ENCODE measurements at regions not wholly inside any gene's neighbourhood (a gene's known extent, or its start where the extent isn't known, plus 50 kb on each side); places are given as distances from the start of the nearest gene placed in this dataset.

- no peak overlapping the region for H3K27ac ChIP-seq (ENCODE audit: insufficient read depth, low read depth, low read length, poor library complexity, severe bottlenecking)
- no peaks in the 10 kb centered on the region for H3K4me1 ChIP-seq (ENCODE audit: control insufficient read depth, insufficient read depth, low read length)
- no peak overlapping the region for H3K4me3 ChIP-seq (ENCODE audit: insufficient read depth, low read depth, low read length)
- no peaks in the 10 kb centered on the region for H3K36me3 ChIP-seq (ENCODE audit: control insufficient read depth, insufficient read depth, low read length)
- no peaks in the 10 kb centered on the region for H3K9me3 ChIP-seq (ENCODE audit: control insufficient read depth, low read length)
- 81 to 84% methylated on average over 5 of the region's 5 CpGs for WGBS, 2 experiments
- H3K27me3 ChIP-seq (ENCODE audit: control insufficient read depth, insufficient read depth, low read length, poor library complexity, severe bottlenecking), result no peaks in the 10 kb centered on the region
These were observed 216.9 kb upstream of the THBS1 start for GRCh38 chr15:39363761-39364586.

DNA sequence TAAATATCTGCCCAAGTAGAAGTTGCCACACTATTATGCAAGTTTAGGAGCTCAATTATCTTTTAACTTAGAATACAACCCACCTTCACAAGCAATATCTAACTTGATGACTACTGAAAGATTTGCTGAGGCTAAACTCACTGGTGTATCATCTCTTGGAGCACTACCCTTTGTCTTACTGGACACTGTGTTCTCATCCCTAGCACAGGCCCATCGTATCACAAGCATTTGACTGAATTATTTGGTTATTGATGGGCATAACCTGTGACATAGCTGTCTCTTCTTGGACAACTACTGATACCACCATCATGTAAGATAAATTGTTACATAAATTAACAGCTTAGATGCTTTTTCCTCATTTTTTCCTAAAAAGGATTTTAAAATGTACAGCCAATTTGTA lies 216.2 kb upstream of the THBS1 start:
- Histone ChIP-seq H3K27ac (ENCODE audit: insufficient read depth, low read depth, low read length, poor library complexity, severe bottlenecking) (no peak overlapping the region), H3K36me3 (ENCODE audit: control insufficient read depth, insufficient read depth, low read length) (no peaks in the 10 kb centered on the region), H3K4me1 (ENCODE audit: control insufficient read depth, insufficient read depth, low read length) (no peaks in the 10 kb centered on the region), H3K4me3 (ENCODE audit: insufficient read depth, low read depth, low read length) (no peak overlapping the region), H3K9me3 (ENCODE audit: control insufficient read depth, low read length) (no peaks in the 10 kb centered on the region), H3K27me3 (ENCODE audit: control insufficient read depth, insufficient read depth, low read length, poor library complexity, severe bottlenecking) (no peaks in the 10 kb centered on the region)
- WGBS, 2 experiments, result 93 to 100% methylated on average over 1 of the region's 1 CpG

DNA sequence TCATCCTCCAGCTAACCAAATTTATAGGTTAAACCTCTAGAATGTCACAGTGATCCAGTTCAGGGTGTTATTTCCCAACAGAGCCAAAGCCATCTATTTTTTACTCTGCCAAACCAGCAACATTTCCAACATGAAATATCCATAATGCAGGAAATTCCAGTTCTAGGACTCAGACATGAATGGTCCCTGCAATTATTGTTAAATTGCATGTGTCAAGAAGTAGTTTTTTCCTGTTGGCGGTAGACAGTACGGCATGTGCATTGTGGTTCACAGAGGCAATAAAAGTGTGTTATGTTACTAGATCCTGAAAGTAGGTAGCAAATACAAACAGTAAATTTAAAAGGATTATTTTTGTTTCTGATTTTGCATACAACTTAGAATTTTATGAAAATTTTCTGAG lies 215.7 kb upstream of the THBS1 start:
- 97 to 99% methylated on average over 2 of the region's 2 CpGs for WGBS, 2 experiments
- H3K4me1 ChIP-seq (ENCODE audit: control insufficient read depth, insufficient read depth, low read length), result no peaks in the 10 kb centered on the region
- no peaks in the 10 kb centered on the region for H3K9me3 ChIP-seq (ENCODE audit: control insufficient read depth, low read length)
- H3K27me3 ChIP-seq (ENCODE audit: control insufficient read depth, insufficient read depth, low read length, poor library complexity, severe bottlenecking), result no peaks in the 10 kb centered on the region
- H3K27ac ChIP-seq (ENCODE audit: insufficient read depth, low read depth, low read length, poor library complexity, severe bottlenecking), result no peak overlapping the region
- H3K36me3 ChIP-seq (ENCODE audit: control insufficient read depth, insufficient read depth, low read length), result no peaks in the 10 kb centered on the region
- H3K4me3 ChIP-seq (ENCODE audit: insufficient read depth, low read depth, low read length), result no peak overlapping the region

GRCh38 chr15:39365873-39366272 lies 215.0 kb upstream of the THBS1 start:
- Histone ChIP-seq H3K27ac (ENCODE audit: insufficient read depth, low read depth, low read length, poor library complexity, severe bottlenecking) (no peak overlapping the region), H3K27me3 (ENCODE audit: control insufficient read depth, insufficient read depth, low read length, poor library complexity, severe bottlenecking) (no peaks in the 10 kb centered on the region), H3K4me1 (ENCODE audit: control insufficient read depth, insufficient read depth, low read length) (no peaks in the 10 kb centered on the region), H3K4me3 (ENCODE audit: insufficient read depth, low read depth, low read length) (no peak overlapping the region), H3K36me3 (ENCODE audit: control insufficient read depth, insufficient read depth, low read length) (no peaks in the 10 kb centered on the region), H3K9me3 (ENCODE audit: control insufficient read depth, low read length) (no peaks in the 10 kb centered on the region)
- WGBS, 2 experiments, result 92 to 100% methylated on average over 4 of the region's 4 CpGs

GRCh38 chr15:39367596-39367995 lies 213.3 kb upstream of the THBS1 start:
- Histone ChIP-seq H3K27me3 (ENCODE audit: control insufficient read depth, insufficient read depth, low read length, poor library complexity, severe bottlenecking) (no peaks in the 10 kb centered on the region), H3K9me3 (ENCODE audit: control insufficient read depth, low read length) (no peaks in the 10 kb centered on the region), H3K36me3 (ENCODE audit: control insufficient read depth, insufficient read depth, low read length) (no peaks in the 10 kb centered on the region), H3K4me1 (ENCODE audit: control insufficient read depth, insufficient read depth, low read length) (no peaks in the 10 kb centered on the region), H3K4me3 (ENCODE audit: insufficient read depth, low read depth, low read length) (no peak overlapping the region), H3K27ac (ENCODE audit: insufficient read depth, low read depth, low read length, poor library complexity, severe bottlenecking) (no peak overlapping the region)
- 100% methylated on average over 1 of the region's 1 CpG; no CpG with 5 or more reads in 1 of the 2 experiments for WGBS, 2 experiments

- Histone ChIP-seq H3K36me3 (ENCODE audit: control insufficient read depth, insufficient read depth, low read length) (no peaks in the 10 kb centered on the region), H3K4me1 (ENCODE audit: control insufficient read depth, insufficient read depth, low read length) (no peaks in the 10 kb centered on the region), H3K27ac (ENCODE audit: insufficient read depth, low read depth, low read length, poor library complexity, severe bottlenecking) (no peak overlapping the region), H3K9me3 (ENCODE audit: control insufficient read depth, low read length) (no peaks in the 10 kb centered on the region), H3K27me3 (ENCODE audit: control insufficient read depth, insufficient read depth, low read length, poor library complexity, severe bottlenecking) (no peaks in the 10 kb centered on the region), H3K4me3 (ENCODE audit: insufficient read depth, low read depth, low read length) (no peak overlapping the region)
- WGBS, 2 experiments, result 92% methylated on average over 1 of the region's 1 CpG
These were observed 211.1 kb upstream of the THBS1 start for GRCh38 chr15:39369768-39370167.

GRCh38 chr15:39376371-39376909 lies 204.4 kb upstream of the THBS1 start:
- no CpG with 5 or more reads among the region's 1 CpG for WGBS, 2 experiments
- no peak overlapping the region for H3K27ac ChIP-seq (ENCODE audit: insufficient read depth, low read depth, low read length, poor library complexity, severe bottlenecking)
- no peaks in the 10 kb centered on the region for H3K27me3 ChIP-seq (ENCODE audit: control insufficient read depth, insufficient read depth, low read length, poor library complexity, severe bottlenecking)
- H3K9me3 ChIP-seq (ENCODE audit: control insufficient read depth, low read length), result no peaks in the 10 kb centered on the region
- H3K4me1 ChIP-seq (ENCODE audit: control insufficient read depth, insufficient read depth, low read length), result no peaks in the 10 kb centered on the region
- no peak overlapping the region for H3K4me3 ChIP-seq (ENCODE audit: insufficient read depth, low read depth, low read length)
- H3K36me3 ChIP-seq (ENCODE audit: control insufficient read depth, insufficient read depth, low read length), result no peaks in the 10 kb centered on the region

DNA sequence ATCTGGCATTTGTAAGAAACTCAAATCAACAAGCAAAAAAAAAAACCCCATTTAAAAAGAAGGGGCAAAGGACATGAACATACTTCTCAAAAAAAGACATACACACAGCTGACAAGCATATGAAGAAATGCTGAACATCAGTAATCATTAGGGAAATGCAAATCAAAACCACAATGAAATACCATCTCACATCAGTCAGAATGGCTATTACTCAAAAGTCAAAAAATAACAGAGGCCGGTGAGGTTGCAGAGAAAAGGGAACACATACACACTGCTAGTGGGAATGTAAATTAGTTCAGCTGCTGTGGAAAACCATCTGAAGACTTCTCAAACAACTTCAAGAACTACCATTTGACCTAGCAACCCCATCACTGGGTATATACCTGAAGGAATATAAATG lies 199.4 kb upstream of the THBS1 start:
- Histone ChIP-seq H3K27ac (ENCODE audit: insufficient read depth, low read depth, low read length, poor library complexity, severe bottlenecking) (no peak overlapping the region), H3K36me3 (ENCODE audit: control insufficient read depth, insufficient read depth, low read length) (no peaks in the 10 kb centered on the region), H3K4me1 (ENCODE audit: control insufficient read depth, insufficient read depth, low read length) (no peaks in the 10 kb centered on the region), H3K9me3 (ENCODE audit: control insufficient read depth, low read length) (no peaks in the 10 kb centered on the region), H3K27me3 (ENCODE audit: control insufficient read depth, insufficient read depth, low read length, poor library complexity, severe bottlenecking) (no peaks in the 10 kb centered on the region), H3K4me3 (ENCODE audit: insufficient read depth, low read depth, low read length) (no peak overlapping the region)
- 93 to 100% methylated on average over 1 of the region's 1 CpG for WGBS, 2 experiments

- H3K4me1 ChIP-seq (ENCODE audit: control insufficient read depth, insufficient read depth, low read length), result no peaks in the 10 kb centered on the region
- no peak overlapping the region for H3K4me3 ChIP-seq (ENCODE audit: insufficient read depth, low read depth, low read length)
- H3K9me3 ChIP-seq (ENCODE audit: control insufficient read depth, low read length), result no peaks in the 10 kb centered on the region
- H3K36me3 ChIP-seq (ENCODE audit: control insufficient read depth, insufficient read depth, low read length), result no peaks in the 10 kb centered on the region
- WGBS, 2 experiments, result 95 to 96% methylated on average over 1 to 2 of the region's 2 CpGs
- no peak overlapping the region for H3K27ac ChIP-seq (ENCODE audit: insufficient read depth, low read depth, low read length, poor library complexity, severe bottlenecking)
- no peaks in the 10 kb centered on the region for H3K27me3 ChIP-seq (ENCODE audit: control insufficient read depth, insufficient read depth, low read length, poor library complexity, severe bottlenecking)
These were observed 192.8 kb upstream of the THBS1 start for GRCh38 chr15:39388118-39388517.

DNA sequence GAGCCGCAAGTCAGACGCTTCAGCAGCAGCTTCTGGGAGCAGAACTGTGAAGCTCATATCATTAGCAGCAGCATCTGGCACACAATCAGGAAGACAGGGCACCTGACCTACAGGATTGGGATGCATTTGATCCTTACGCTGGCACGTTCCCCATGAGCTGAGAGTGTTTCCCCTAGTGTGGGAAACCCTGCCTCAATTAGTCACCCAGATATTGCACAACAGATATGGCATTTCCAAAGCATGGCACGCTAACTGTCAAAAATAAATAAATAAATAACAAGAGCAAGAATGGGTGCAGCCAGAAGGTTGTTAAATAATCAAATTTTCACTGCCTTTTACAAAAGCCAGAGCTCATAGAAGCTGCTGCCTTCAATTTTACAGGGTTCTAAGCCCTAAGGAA lies 189.6 kb upstream of the THBS1 start:
- no peaks in the 10 kb centered on the region for H3K27me3 ChIP-seq (ENCODE audit: control insufficient read depth, insufficient read depth, low read length, poor library complexity, severe bottlenecking)
- H3K4me3 ChIP-seq (ENCODE audit: insufficient read depth, low read depth, low read length), result no peak overlapping the region
- no peaks in the 10 kb centered on the region for H3K36me3 ChIP-seq (ENCODE audit: control insufficient read depth, insufficient read depth, low read length)
- H3K27ac ChIP-seq (ENCODE audit: insufficient read depth, low read depth, low read length, poor library complexity, severe bottlenecking), result no peak overlapping the region
- 94 to 97% methylated on average over 5 of the region's 5 CpGs for WGBS, 2 experiments
- H3K9me3 ChIP-seq (ENCODE audit: control insufficient read depth, low read length), result no peaks in the 10 kb centered on the region
- H3K4me1 ChIP-seq (ENCODE audit: control insufficient read depth, insufficient read depth, low read length), result no peaks in the 10 kb centered on the region
